DMS53 (cell line): ENCODE measurements at regions not wholly inside any gene's neighbourhood (a gene's known extent, or its start where the extent isn't known, plus 50 kb on each side); places are given as distances from the start of the nearest gene placed in this dataset.
A peak's percentile ranks its signal among the peaks of the same experiment; 100 is the strongest.

Experiments
- DNase-seq: peaks from one replicate; lab custom pipeline; 2025; lab: John Stamatoyannopoulos, UW

- DNase-seq = no peak
Observed at GRCh38 chr7:124692425-124692824, 73.2 kb downstream of the GPR37 start.

- no peak for DNase-seq
Observed at GRCh38 chr7:124690840-124691239, 74.8 kb downstream of the GPR37 start.

- DNase-seq = no peak
Observed at GRCh38 chr7:124689931-124690330, 75.7 kb downstream of the GPR37 start.

GRCh38 chr7:124689523-124689922, 76.1 kb downstream of the GPR37 start:
- DNase-seq = no peak

- no peak for DNase-seq
Observed at GRCh38 chr7:124688991-124689390, 76.6 kb downstream of the GPR37 start.

- no peak for DNase-seq
Observed at GRCh38 chr7:124686543-124687171, 78.9 kb downstream of the GPR37 start.

- DNase-seq = no peak
Observed at GRCh38 chr7:124681946-124682345, 83.6 kb downstream of the GPR37 start.

- DNase-seq = no peak
Observed at GRCh38 chr7:124680304-124680703, 85.3 kb downstream of the GPR37 start.

GRCh38 chr7:124679586-124680225, 85.9 kb downstream of the GPR37 start:
- no peak for DNase-seq

- no peak for DNase-seq
Observed at GRCh38 chr7:124679146-124679545, 86.4 kb downstream of the GPR37 start.

- no peak for DNase-seq
Observed at GRCh38 chr7:124674451-124674850, 91.1 kb downstream of the GPR37 start.

GRCh38 chr7:124672011-124672410, 93.6 kb downstream of the GPR37 start:
- peak; percentile 8 for DNase-seq

- peak; percentile 52 for DNase-seq
Observed at GRCh38 chr7:124667312-124668153, 98.1 kb downstream of the GPR37 start.

- no peak for DNase-seq
Observed at GRCh38 chr7:124662937-124663336, 102.7 kb downstream of the GPR37 start.

- no peak for DNase-seq
Observed at GRCh38 chr7:124662372-124662771, 103.2 kb downstream of the GPR37 start.

GRCh38 chr7:124655990-124656389, 109.6 kb downstream of the GPR37 start:
- peak; percentile 96 for DNase-seq

- DNase-seq = peak; percentile 8
Observed at GRCh38 chr7:124652237-124652636, 113.4 kb downstream of the GPR37 start.

- DNase-seq = no peak
Observed at GRCh38 chr7:124651136-124651535, 114.5 kb downstream of the GPR37 start.

GRCh38 chr7:124649397-124650014, 116.1 kb downstream of the GPR37 start:
- no peak for DNase-seq

- DNase-seq = no peak
Observed at GRCh38 chr7:124647630-124648306, 117.8 kb downstream of the GPR37 start.

- no peak for DNase-seq
Observed at GRCh38 chr7:124645704-124646103, 119.9 kb downstream of the GPR37 start.

GRCh38 chr7:124643311-124643811, 122.2 kb downstream of the GPR37 start:
- no peak for DNase-seq
